Thymus (tissue), 11 donors: ENCODE measurements at regions not wholly inside any gene's neighbourhood (a gene's known extent, or its start where the extent isn't known, plus 50 kb on each side); places are given as distances from the start of the nearest gene placed in this dataset.

Source experiments
- DNase-seq, 9 donors: peaks; one replicate each; pipeline ENCODE4 v3.0.0-alpha.2; 2013; ENCODE audit warnings: low spot score in 9 of 9, low read depth in 6 of 9, missing footprints in 1 of 9
- H3K27ac ChIP-seq, 2 donors: one replicate each; pipeline ENCODE4 v1.5.1; 2013; ENCODE audit warnings: control low read depth in 1 of 2, low read depth in 1 of 2, low read length in 1 of 2, mild to moderate bottlenecking in 1 of 2, moderate library complexity in 1 of 2
- H3K27me3 ChIP-seq, 2 donors: one replicate each; pipeline ENCODE4 v1.5.1; 2013; ENCODE audit warnings: low read length in 1 of 2; ENCODE audit not compliant: control insufficient read depth in 2 of 2, insufficient read depth in 1 of 2
- H3K36me3 ChIP-seq, 2 donors: one replicate each; pipeline ENCODE4 v1.5.1; 2013; ENCODE audit warnings: low read length in 1 of 2, mild to moderate bottlenecking in 1 of 2, moderate library complexity in 1 of 2; ENCODE audit not compliant: control insufficient read depth in 2 of 2, insufficient read depth in 2 of 2
- H3K4me1 ChIP-seq, 2 donors: one replicate each; pipeline ENCODE4 v1.5.1; 2013; ENCODE audit warnings: low read length in 2 of 2; ENCODE audit not compliant: control insufficient read depth in 2 of 2, insufficient read depth in 2 of 2
- H3K4me3 ChIP-seq, 2 donors: one replicate each; pipeline ENCODE4 v1.5.1; 2013; ENCODE audit warnings: low read length in 2 of 2, control low read depth in 1 of 2, mild to moderate bottlenecking in 1 of 2
- H3K9me3 ChIP-seq, 2 donors: one replicate each; pipeline ENCODE4 v1.5.1; 2013; ENCODE audit warnings: low read length in 1 of 2, mild to moderate bottlenecking in 1 of 2; ENCODE audit not compliant: control insufficient read depth in 2 of 2, insufficient read depth in 1 of 2
- WGBS: extraction: QIAGEN DNeasy Blood & Tissue Kit; methylation state at CpG from one replicate; pipeline ENCODE4 v1.1.7; 2013; 5-methylcytosine and 5-hydroxymethylcytosine counted together
- donor health status: healthy.

DNA sequence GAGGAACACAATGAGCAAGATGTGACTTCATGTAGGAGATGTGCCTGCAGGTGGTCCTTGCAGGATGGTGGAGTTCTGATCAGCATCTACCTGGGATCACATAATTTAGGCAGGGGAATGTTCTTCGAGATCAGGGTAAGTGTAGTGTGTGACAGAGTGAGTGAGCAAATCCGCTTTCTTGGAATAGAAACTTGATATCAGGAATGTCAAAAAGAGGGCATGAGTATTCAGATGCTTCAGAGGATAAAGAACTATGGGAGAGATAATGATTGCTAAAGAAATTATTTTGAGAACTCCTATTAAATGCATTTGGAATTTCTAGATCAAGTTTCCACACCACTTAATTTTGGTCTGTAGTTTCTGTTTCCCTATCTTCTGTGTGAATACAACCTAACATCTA is 463.6 kb upstream of the SLC14A2 start:
- Histone ChIP-seq H3K4me3 (no peak overlapping the region), H3K36me3 (no peaks in the 10 kb centered on the region), H3K4me1 (no peaks in the 10 kb centered on the region), H3K27ac (no peak overlapping the region), H3K9me3 (no peaks in the 10 kb centered on the region), H3K27me3 (no peaks in the 10 kb centered on the region)
- WGBS, result 97% methylated on average over 2 of the region's 2 CpGs
- DNase-seq, result no peak

DNA sequence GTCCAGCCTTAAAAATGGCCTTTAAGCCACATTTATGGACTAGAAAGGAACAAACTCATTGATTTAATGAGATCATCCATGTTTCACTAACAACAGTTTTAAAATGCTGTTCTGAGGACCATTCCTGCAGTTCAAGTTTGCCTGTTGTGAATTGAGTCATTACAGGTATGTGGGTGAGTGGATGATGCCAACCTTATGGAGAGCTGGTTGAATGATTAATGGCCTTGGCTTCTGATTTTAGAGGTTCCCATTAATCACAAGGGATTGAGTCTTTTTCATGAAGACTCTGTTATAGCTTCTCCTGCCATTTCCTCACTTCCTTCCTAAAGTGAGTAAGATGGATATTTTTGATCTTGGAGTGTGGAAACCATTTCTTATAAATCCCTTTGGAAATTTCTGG is 459.8 kb upstream of the SLC14A2 start:
- DNase-seq, result no peak
- no peaks in the 10 kb centered on the region for H3K9me3 ChIP-seq
- no peaks in the 10 kb centered on the region for H3K4me1 ChIP-seq
- H3K36me3 ChIP-seq, result no peaks in the 10 kb centered on the region
- no peak overlapping the region for H3K4me3 ChIP-seq
- no peak overlapping the region for H3K27ac ChIP-seq
- H3K27me3 ChIP-seq, result no peaks in the 10 kb centered on the region

GRCh38 chr18:45156946-45157345 is 458.3 kb upstream of the SLC14A2 start:
- Histone ChIP-seq H3K4me1 (no peaks in the 10 kb centered on the region), H3K4me3 (no peak overlapping the region), H3K9me3 (no peaks in the 10 kb centered on the region), H3K27ac (no peak overlapping the region), H3K36me3 (no peaks in the 10 kb centered on the region), H3K27me3 (no peaks in the 10 kb centered on the region)
- DNase-seq, result no peak
- 98% methylated on average over 3 of the region's 3 CpGs for WGBS

- 98% methylated on average over 1 of the region's 1 CpG for WGBS
- no peaks in the 10 kb centered on the region for H3K4me1 ChIP-seq
- no peak for DNase-seq
These were observed 457.7 kb upstream of the SLC14A2 start for GRCh38 chr18:45157576-45157975.

GRCh38 chr18:45161850-45162249 is 453.4 kb upstream of the SLC14A2 start:
- DNase-seq, result no peak
- no peak overlapping the region for H3K27ac ChIP-seq
- H3K27me3 ChIP-seq, result no peaks in the 10 kb centered on the region
- no peaks in the 10 kb centered on the region for H3K9me3 ChIP-seq
- H3K36me3 ChIP-seq, result no peaks in the 10 kb centered on the region
- H3K4me3 ChIP-seq, result no peak overlapping the region
- WGBS, result 61% methylated on average over 6 of the region's 6 CpGs
- H3K4me1 ChIP-seq, result no peaks in the 10 kb centered on the region

More at GRCh38 chr18:45157576-45157975, 457.7 kb upstream of the SLC14A2 start:
- Histone ChIP-seq H3K4me3 (no peak overlapping the region), H3K9me3 (no peaks in the 10 kb centered on the region), H3K36me3 (no peaks in the 10 kb centered on the region), H3K27ac (no peak overlapping the region), H3K27me3 (no peaks in the 10 kb centered on the region)

- H3K36me3 ChIP-seq, result no peaks in the 10 kb centered on the region
- H3K9me3 ChIP-seq, result no peaks in the 10 kb centered on the region
- no peaks in the 10 kb centered on the region for H3K27me3 ChIP-seq
- WGBS, result 98% methylated on average over 2 of the region's 2 CpGs
- no peak overlapping the region for H3K27ac ChIP-seq
- no peak for DNase-seq
- no peak overlapping the region for H3K4me3 ChIP-seq
- no peaks in the 10 kb centered on the region for H3K4me1 ChIP-seq
These were observed 451.4 kb upstream of the SLC14A2 start for GRCh38 chr18:45163871-45164270.

DNA sequence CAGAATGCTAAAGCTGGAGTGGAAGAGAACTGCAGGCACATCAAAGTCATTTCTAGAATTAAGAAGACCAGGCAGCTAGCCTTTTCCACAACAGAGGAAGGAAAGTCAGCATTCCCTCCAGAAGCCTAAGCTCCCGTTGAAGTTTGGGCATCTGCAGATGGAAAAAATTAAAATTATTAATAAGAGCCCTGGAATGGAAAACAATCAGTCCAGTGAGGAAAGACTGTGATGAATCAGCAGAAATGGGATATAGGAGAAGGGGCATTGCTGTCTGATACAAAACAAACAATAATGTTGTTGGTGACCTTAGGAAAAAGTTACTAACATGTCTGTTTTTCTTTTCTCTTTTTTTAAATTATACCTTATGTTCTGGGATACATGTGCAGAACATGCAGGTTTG is 450.7 kb upstream of the SLC14A2 start:
- DNase-seq, result no peak
- Histone ChIP-seq H3K27me3 (no peaks in the 10 kb centered on the region), H3K4me3 (no peak overlapping the region), H3K27ac (no peak overlapping the region), H3K9me3 (no peaks in the 10 kb centered on the region), H3K36me3 (no peaks in the 10 kb centered on the region), H3K4me1 (no peaks in the 10 kb centered on the region)
- WGBS, result 92% methylated on average over 1 of the region's 1 CpG

- H3K27ac ChIP-seq, result no peak overlapping the region
- DNase-seq, result no peak
- no peaks in the 10 kb centered on the region for H3K36me3 ChIP-seq
- H3K4me1 ChIP-seq, result no peaks in the 10 kb centered on the region
- no peaks in the 10 kb centered on the region for H3K27me3 ChIP-seq
- H3K9me3 ChIP-seq, result no peaks in the 10 kb centered on the region
- no peak overlapping the region for H3K4me3 ChIP-seq
These were observed 450.0 kb upstream of the SLC14A2 start for GRCh38 chr18:45165176-45165713.

DNA sequence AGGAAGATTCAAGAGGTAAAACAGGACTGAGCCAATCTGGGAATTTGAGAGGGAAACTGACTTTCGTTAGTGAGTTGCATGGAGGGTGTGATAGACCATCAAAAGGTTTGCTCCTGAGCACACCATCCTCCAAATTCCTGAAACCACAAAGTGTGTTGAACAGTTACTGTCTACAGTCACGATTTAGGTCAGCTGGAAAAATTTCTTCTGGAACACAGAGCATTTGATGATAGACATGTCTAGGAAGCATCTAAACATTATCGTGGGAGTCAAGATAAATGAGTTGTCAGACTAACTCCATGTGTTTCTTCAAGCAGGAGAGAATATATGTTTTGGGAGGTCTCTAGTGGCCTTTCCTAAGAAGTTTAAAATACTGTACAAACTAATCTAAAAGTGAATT is 449.4 kb upstream of the SLC14A2 start:
- no peak for DNase-seq
- 92% methylated on average over 3 of the region's 3 CpGs for WGBS
- Histone ChIP-seq H3K9me3 (no peaks in the 10 kb centered on the region), H3K36me3 (no peaks in the 10 kb centered on the region), H3K27ac (no peak overlapping the region), H3K27me3 (no peaks in the 10 kb centered on the region), H3K4me1 (no peaks in the 10 kb centered on the region), H3K4me3 (no peak overlapping the region)

- DNase-seq, result no peak
- Histone ChIP-seq H3K9me3 (no peaks in the 10 kb centered on the region), H3K4me3 (no peak overlapping the region), H3K27ac (no peak overlapping the region), H3K36me3 (no peaks in the 10 kb centered on the region), H3K27me3 (no peaks in the 10 kb centered on the region), H3K4me1 (no peaks in the 10 kb centered on the region)
- 95% methylated on average over 5 of the region's 5 CpGs for WGBS
These were observed 448.9 kb upstream of the SLC14A2 start for GRCh38 chr18:45166341-45166835.
